GM06990 (cell line): ENCODE measurements at regions not wholly inside any gene's neighbourhood (a gene's known extent, or its start where the extent isn't known, plus 50 kb on each side); places are given as distances from the start of the nearest gene placed in this dataset.

ENCODE experiments used
- DNase-seq: peaks from one replicate; pipeline ENCODE4 v3.0.0-alpha.2; 2011; ENCODE audit not compliant: insufficient read length; ENCODE audit errors: extremely low read depth
- H3K27me3 ChIP-seq: replicated peaks from 2 replicates; pipeline ENCODE4 v1.6.0; 2011; ENCODE audit warnings: low read length; ENCODE audit not compliant: control insufficient read depth, insufficient read depth
- H3K36me3 ChIP-seq: 2 replicates; pipeline ENCODE4 v1.5.1; 2011; ENCODE audit warnings: low read length; ENCODE audit not compliant: control insufficient read depth, insufficient read depth
- H3K4me3 ChIP-seq: replicated peaks from 2 replicates; pipeline ENCODE4 v1.5.1; 2011; ENCODE audit warnings: low read depth, mild to moderate bottlenecking, control low read depth, low read length
- TF ChIP-seq, protein P1 (sequence below): IDR thresholded peaks from 2 replicates; pipeline ENCODE4 v1.5.1; 2011; ENCODE audit warnings: low read length, control low read depth, mild to moderate bottlenecking, inconsistent platforms; ENCODE audit not compliant: insufficient read depth, poor library complexity, severe bottlenecking

DNA sequence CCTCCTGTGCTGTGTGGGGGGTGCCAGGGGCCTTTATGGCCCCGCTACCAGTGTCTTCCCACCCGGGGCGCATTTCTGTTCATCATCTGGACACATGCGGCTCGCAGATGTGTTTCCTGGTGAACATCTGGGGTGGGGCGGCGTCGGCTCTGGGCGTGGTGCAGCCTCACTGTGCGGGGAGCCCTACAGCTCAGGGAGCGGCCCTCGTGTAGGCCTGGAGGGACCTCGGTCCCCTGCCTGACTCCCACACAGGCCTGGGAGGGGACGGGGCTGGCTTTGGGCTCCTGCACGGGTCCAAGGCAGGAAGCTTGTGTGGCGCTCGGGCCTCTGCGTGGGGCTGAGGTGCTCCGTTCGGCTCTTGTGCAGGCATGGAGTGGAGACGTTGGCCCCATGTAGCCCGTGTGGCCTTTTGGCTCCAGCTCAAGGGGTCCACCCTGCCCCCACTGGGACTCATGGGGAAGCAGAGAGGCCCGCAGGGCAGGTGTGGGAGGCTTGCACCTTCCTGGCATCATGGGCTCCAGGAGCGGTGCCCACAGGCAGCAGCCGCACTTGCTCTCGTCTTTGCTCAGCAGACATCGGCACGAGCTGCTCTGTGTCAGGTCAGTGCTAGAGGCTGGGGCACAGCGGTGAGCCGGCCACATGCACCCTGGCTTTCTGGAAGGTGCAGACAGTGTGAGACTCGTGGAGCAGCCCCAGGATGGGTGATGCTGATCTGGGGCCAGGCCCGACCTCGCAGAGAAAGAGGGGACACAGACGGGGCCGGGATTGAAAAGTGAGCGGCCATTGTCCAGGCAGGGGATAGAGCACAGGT is 90.1 kb upstream of the ACTRT2 start:
- no peak for DNase-seq
- H3K27me3 ChIP-seq: no peaks in the 10 kb centered on the region
- no peak overlapping the region for H3K4me3 ChIP-seq
- TF ChIP-seq, protein P1, sequence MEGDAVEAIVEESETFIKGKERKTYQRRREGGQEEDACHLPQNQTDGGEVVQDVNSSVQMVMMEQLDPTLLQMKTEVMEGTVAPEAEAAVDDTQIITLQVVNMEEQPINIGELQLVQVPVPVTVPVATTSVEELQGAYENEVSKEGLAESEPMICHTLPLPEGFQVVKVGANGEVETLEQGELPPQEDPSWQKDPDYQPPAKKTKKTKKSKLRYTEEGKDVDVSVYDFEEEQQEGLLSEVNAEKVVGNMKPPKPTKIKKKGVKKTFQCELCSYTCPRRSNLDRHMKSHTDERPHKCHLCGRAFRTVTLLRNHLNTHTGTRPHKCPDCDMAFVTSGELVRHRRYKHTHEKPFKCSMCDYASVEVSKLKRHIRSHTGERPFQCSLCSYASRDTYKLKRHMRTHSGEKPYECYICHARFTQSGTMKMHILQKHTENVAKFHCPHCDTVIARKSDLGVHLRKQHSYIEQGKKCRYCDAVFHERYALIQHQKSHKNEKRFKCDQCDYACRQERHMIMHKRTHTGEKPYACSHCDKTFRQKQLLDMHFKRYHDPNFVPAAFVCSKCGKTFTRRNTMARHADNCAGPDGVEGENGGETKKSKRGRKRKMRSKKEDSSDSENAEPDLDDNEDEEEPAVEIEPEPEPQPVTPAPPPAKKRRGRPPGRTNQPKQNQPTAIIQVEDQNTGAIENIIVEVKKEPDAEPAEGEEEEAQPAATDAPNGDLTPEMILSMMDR: no peak
- H3K36me3 ChIP-seq: no peaks in the 10 kb centered on the region

DNA sequence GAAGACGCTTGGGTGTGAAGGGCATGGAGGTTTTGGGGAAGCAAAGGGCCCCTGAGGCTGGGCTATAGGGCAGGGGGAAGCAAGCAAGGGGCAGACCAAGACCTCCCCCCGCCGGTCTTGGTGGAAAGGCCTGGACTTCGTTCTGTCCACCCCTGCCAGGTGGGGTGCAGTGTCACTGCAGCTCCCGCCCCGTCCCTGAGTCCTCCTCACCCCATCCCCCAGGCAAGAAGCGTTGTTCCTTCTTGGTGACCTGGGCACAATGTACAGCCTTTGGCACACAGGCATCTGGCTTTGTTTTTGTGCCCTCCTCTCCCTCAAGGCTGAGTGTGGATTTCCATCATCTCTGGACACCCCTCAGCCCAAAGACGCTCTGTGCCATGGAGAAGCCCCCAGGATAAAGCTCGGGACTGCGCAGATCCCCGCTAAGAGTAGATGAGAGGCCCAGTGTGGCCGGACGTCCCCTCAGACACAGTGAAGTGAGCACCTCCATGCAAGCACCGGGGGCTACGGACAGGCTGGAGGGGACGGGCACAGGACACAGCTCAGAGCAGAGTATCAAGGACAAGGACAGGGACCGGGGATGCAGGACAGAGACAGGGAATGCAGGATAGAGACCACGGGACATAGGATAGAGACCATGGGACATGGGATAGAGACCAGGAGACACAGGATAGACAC is 89.4 kb upstream of the ACTRT2 start:
- TF ChIP-seq, protein P1: no peak
- H3K27me3 ChIP-seq: no peaks in the 10 kb centered on the region
- no peak for DNase-seq
- no peaks in the 10 kb centered on the region for H3K36me3 ChIP-seq
- H3K4me3 ChIP-seq: no peak overlapping the region

GRCh38 chr1:2932671-2933350 is 88.5 kb upstream of the ACTRT2 start:
- TF ChIP-seq, protein P1: no peak
- H3K36me3 ChIP-seq: no peaks in the 10 kb centered on the region
- no peak overlapping the region for H3K4me3 ChIP-seq
- no peak for DNase-seq
- no peaks in the 10 kb centered on the region for H3K27me3 ChIP-seq

GRCh38 chr1:2933431-2934155 is 87.7 kb upstream of the ACTRT2 start:
- Histone ChIP-seq H3K27me3 (no peaks in the 10 kb centered on the region), H3K4me3 (no peak overlapping the region), H3K36me3 (no peaks in the 10 kb centered on the region)
- DNase-seq: no peak
- TF ChIP-seq, protein P1: no peak

- Histone ChIP-seq H3K4me3 (no peak overlapping the region), H3K27me3 (no peaks in the 10 kb centered on the region), H3K36me3 (no peaks in the 10 kb centered on the region)
- DNase-seq: no peak
- TF ChIP-seq, protein P1: no peak
Observed at GRCh38 chr1:2934156-2934540, 87.1 kb upstream of the ACTRT2 start.
